Mammary epithelial cell (primary cell): ENCODE measurements at regions not wholly inside any gene's neighbourhood (a gene's known extent, or its start where the extent isn't known, plus 50 kb on each side); places are given as distances from the start of the nearest gene placed in this dataset.

Experiments used
- EZH2 ChIP-seq: IDR thresholded peaks from 2 replicates; pipeline ENCODE4 v1.6.1; 2012; ENCODE audit warnings: low read length, inconsistent platforms, borderline replicate concordance
- TF ChIP-seq, protein P1 (sequence below), 2 donors: IDR thresholded peaks in 1 of 2; conservative IDR thresholded peaks in 1 of 2; 2 replicates each; pipeline ENCODE4 v1.5.1; 2011 to 2012; ENCODE audit warnings: inconsistent platforms in 2 of 2, low read length in 2 of 2, mild to moderate bottlenecking in 2 of 2, control low read depth in 1 of 2, low read depth in 1 of 2; ENCODE audit not compliant: insufficient read depth in 1 of 2; ENCODE audit errors: extremely low read depth in 1 of 2

GRCh38 chr1:176391621-176392020 lies 71.4 kb upstream of the PAPPA2 start:
- TF ChIP-seq, protein P1, sequence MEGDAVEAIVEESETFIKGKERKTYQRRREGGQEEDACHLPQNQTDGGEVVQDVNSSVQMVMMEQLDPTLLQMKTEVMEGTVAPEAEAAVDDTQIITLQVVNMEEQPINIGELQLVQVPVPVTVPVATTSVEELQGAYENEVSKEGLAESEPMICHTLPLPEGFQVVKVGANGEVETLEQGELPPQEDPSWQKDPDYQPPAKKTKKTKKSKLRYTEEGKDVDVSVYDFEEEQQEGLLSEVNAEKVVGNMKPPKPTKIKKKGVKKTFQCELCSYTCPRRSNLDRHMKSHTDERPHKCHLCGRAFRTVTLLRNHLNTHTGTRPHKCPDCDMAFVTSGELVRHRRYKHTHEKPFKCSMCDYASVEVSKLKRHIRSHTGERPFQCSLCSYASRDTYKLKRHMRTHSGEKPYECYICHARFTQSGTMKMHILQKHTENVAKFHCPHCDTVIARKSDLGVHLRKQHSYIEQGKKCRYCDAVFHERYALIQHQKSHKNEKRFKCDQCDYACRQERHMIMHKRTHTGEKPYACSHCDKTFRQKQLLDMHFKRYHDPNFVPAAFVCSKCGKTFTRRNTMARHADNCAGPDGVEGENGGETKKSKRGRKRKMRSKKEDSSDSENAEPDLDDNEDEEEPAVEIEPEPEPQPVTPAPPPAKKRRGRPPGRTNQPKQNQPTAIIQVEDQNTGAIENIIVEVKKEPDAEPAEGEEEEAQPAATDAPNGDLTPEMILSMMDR (conservative IDR thresholded peaks at IDR 0.05 in 1 of 2, IDR thresholded peaks at IDR 0.05 in 1 of 2; ENCODE audit: extremely low read depth in 1 of 2, insufficient read depth in 1 of 2, low read depth in 1 of 2, low read length in 2 of 2): no peak
- no peak for TF ChIP-seq EZH2
